T47D (cell line): ENCODE measurements at regions not wholly inside any gene's neighbourhood (a gene's known extent, or its start where the extent isn't known, plus 50 kb on each side); places are given as distances from the start of the nearest gene placed in this dataset.
"Not testable (repeated sequence)": the region's sequence is repeated elsewhere in the genome, so short reads cannot be mapped to it uniquely, and the experiment has no call there.

ENCODE experiments used
- DNase-seq, 2 experiments: peaks; one replicate each; pipeline versions ENCODE4 v3.0.0 to v3.0.0-alpha.2; 2011 to 2012; ENCODE audit warnings: low read depth in 1 of 2, low spot score in 1 of 2
- JUND ChIP-seq: IDR thresholded peaks from 2 replicates; pipeline ENCODE4 v1.6.1; 2012; ENCODE audit warnings: low read depth
- in situ Hi-C: cut with HindIII; loops from 2 replicates; pipeline ENCODE4 v1.10.0; 2016; ENCODE audit warnings: low sequenced_read_pairs, low pct_unique_long_range_greater_than_20kb

DNA sequence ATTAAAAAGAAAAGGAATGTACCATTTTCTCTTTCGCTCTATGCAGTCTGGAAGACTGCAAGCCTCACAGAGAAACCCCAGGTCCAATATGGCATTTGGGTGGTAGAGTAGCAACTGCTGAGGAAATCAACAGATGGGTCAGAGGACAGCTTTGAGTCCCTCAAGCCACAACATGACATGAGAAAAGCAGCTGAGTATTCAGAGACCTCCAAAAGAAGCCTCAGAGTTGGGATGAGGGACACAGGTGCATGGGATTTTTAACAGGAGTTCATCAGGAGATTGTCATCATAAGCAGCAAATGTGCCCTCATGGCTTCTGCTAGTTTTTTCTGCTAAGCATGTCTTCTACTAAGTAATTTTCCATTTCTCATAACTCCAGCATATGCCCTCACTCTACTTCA is 111.6 kb downstream of the BLID start:
- TF ChIP-seq JUND, result no peak
- in situ Hi-C loops, result no loop called here
- DNase-seq, result no peak

DNA sequence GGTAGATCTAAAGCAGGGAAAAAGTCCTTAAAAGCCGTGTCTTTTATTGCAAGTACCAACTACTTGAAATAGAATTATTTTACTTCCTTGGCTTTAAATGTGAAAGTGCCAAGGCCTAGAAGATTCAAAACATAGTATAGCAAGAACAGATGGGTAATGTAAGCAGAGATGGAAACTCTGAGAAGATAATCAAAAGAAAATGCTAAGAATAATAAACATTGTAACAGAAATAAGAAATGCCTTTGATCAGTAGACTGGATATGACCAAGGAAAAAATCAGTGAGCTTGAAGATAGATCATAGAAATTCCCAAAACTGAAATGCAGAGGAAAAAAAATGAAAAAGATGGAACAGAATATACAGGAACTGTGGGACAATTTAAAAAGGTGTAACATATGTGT is 113.1 kb downstream of the BLID start:
- no peak for TF ChIP-seq JUND
- in situ Hi-C loops, result no loop called here
- no peak for DNase-seq

DNA sequence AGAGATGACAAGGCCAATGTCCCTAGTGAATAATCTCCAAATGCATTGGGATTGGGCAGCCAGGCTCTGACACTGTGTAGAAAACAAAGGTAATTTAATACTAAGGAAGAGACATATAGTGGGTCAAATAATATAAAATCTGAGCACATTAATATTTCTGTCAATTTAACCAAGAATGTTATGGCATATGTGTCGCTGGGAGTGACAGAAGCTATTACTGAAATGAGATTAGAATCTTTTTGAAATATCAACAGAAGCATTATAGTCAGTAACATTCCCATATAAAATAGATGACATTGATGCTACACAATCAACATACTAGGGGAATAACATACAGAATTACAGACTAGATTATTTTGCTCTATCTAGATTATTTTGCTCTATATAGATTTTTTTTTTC is 114.0 kb downstream of the BLID start:
- no peak for TF ChIP-seq JUND
- in situ Hi-C loops, result no loop called here
- DNase-seq, result no peak

GRCh38 chr11:121999651-122000050 is 116.4 kb downstream of the BLID start:
- DNase-seq, result no peak
- in situ Hi-C loops, result no loop called here
- TF ChIP-seq JUND, result no peak

DNA sequence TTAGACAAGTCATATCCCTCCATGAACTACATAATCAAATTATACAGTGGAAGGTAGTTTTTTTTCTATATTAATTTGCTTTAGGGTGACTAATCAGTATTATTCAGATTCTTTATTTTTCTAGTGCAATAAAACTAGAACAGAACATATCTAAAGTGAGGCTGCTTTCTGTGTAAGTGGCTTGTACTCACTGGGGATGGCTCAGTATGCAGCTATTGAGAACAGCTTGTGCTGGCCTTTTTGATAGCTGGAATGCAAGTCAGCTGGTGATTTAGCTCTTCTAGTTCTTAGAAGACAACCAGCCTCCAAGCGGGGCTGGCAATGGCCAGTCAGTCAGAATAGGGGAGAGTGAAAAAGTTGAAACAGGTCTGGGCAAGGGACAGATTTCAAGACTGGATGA is 119.4 kb downstream of the BLID start:
- in situ Hi-C loops, result no loop called here
- no peak for TF ChIP-seq JUND
- no peak for DNase-seq

- in situ Hi-C loops, result no loop called here
- no peak for DNase-seq
- TF ChIP-seq JUND, result no peak
Measured at GRCh38 chr11:121983901-121984300, 132.1 kb downstream of the BLID start.

DNA sequence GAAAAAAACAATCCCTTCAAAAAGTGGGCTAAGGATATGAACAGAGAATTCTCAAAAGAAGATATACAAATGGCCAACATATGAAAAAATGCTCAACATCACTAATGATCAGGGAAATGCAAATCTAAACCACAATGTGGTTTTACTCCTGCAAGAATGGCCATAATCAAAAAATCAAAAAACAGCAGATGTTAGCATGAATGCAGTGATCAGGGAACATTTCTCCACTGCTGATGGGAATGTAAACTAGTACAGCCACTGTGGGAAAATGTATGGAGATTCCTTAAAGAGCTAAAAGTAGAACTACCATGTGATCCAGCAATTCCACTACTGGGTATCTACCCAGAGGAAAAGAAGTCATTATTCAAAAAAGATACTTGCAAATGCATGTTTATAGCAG is 138.1 kb downstream of the BLID start:
- in situ Hi-C loops, DNase-seq: not testable (repeated sequence)

- in situ Hi-C loops, result no loop called here
- DNase-seq, result no peak
- no peak for TF ChIP-seq JUND
Measured at GRCh38 chr11:121968638-121969037, 147.4 kb downstream of the BLID start.

DNA sequence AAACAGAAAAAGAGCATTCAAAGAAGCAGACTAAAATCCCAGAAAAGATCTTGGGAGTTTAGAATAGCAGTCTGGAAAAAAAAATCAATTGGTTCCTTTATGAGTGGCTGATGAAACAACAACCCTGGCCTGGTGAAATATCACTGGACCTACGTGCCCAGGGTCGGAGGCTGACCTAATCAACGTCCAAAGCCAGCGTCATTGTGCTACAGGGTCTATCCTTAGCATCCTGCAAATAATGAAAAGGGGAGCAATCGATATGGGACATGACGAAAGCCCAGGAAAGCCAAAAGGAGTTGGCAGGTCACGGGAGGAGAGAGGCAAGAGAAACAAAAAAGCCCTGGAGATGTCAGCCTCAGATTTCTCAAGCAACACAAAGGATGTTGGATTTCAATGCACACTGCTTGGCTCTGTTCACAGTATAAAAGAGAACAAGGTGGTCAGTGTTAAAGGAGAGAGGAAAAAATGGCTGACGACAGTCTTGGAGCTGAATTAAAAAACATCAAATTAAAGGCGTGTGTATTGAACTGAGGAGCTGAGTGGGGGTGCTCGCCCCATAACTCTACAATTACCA is 148.8 kb downstream of the BLID start:
- TF ChIP-seq JUND, result no peak
- DNase-seq, result no peak
- in situ Hi-C loops, result no loop called here

- in situ Hi-C loops, result no loop called here
- TF ChIP-seq JUND, result no peak
- DNase-seq, result no peak
Measured at GRCh38 chr11:121965330-121965729, 150.7 kb downstream of the BLID start.

DNA sequence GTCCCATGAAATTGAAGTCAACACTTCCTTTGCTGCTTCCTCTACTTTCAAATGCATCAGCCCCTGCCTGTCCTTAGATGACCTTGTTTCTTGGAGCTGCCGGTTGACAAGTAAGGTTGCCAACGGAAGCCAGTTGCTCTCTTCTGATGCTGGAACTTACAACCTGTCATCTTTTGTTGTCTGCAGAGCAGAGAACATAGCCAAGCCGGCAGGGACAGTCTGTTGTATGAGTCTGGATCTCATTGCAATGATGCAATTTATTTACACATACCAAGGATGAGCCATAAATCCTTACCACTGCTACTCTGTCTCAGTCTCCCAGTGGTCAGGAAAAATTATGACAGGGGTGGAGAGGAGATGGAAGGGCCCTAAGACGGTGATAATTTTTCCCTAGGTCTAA is 151.4 kb downstream of the BLID start:
- in situ Hi-C loops, result no loop called here
- no peak for TF ChIP-seq JUND
- peak in 1 of 2 experiments; percentile 28 for DNase-seq

GRCh38 chr11:121963846-121964245 is 152.2 kb downstream of the BLID start:
- DNase-seq, in situ Hi-C loops: not testable (repeated sequence)

DNA sequence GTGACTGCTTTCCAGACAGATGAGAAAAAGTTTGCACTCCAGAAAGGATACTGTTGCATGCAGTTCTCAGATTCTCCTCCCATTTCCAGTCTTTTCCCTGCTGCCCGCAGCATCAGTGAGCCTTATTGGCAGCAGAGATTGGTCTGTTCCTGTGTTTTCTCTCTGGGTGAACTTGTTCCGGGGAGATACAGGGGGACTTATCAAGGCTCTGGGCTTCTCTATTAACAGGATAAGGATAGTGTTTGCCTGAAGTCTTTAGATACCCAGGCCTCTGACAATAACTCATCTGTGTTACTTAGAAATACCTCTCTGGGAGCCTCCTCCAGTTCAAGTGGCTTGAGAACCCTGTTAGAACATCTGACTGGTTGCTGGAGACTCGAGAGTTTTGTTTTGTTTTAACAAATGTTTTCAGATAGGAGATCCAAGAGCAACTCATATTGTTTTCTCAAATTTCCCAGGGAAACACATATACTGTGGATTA is 154.7 kb downstream of the BLID start:
- DNase-seq, result no peak
- TF ChIP-seq JUND, result no peak
- in situ Hi-C loops, result no loop called here

DNA sequence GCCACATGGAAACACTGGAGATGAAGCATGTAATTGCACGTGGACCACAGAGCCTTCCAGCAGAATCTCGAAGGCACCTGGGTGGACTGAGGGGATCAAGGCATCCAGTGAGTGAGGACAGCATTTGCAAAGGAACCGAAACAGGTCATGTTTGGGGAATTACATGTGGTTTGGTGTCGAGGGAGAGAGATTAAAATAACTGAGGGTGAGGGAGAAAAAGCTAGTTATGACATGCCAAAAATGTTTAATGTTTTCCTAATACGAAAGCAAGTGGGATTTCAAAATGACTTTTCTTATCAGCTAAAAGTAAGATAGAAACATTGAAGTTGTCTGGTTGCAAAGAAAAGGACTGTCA is 157.1 kb downstream of the BLID start:
- TF ChIP-seq JUND, result no peak
- DNase-seq, result no peak
- in situ Hi-C loops, result no loop called here
